Right renal cortex interstitium (tissue), 3 donors: ENCODE measurements at regions not wholly inside any gene's neighbourhood (a gene's known extent, or its start where the extent isn't known, plus 50 kb on each side); places are given as distances from the start of the nearest gene placed in this dataset.
A peak's percentile ranks its signal among the peaks of the same experiment; 100 is the strongest.

Experiments used
- DNase-seq, 3 donors: peaks; one replicate each; pipeline ENCODE4 v3.0.0-alpha.2; 2013; ENCODE audit warnings: low read depth in 3 of 3, low spot score in 2 of 3

GRCh38 chr15:69505956-69506556 is 53.4 kb downstream of the RPLP1 start:
- no peak for DNase-seq

- no peak for DNase-seq
Observed at GRCh38 chr15:69508659-69509058, 56.0 kb downstream of the RPLP1 start.

DNA sequence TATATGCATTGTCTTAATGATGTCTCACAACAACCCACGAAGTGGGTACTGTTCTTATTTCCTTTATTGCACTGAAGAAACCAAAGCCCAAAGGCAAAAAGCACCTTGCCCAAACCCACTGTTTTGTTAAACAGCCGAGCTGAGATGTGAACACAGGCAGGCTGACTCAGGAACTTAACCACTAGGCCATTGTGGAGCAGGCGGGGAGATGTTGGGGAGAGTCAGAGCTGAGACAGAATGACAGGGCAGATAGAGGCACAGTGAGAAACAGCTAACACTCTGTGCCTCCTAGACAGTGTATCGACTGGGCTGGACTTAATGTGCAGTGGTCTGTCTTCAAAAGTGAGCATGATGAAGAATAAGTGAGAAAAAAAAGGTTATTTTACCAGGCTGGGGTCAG is 56.5 kb downstream of the RPLP1 start:
- no peak for DNase-seq

GRCh38 chr15:69510556-69510955 is 57.9 kb downstream of the RPLP1 start:
- no peak for DNase-seq

GRCh38 chr15:69511015-69511414 is 58.4 kb downstream of the RPLP1 start:
- no peak for DNase-seq

GRCh38 chr15:69511716-69512340 is 59.2 kb downstream of the RPLP1 start:
- no peak for DNase-seq

GRCh38 chr15:69513450-69513960 is 60.9 kb downstream of the RPLP1 start:
- no peak for DNase-seq

- DNase-seq, result no peak
Observed at GRCh38 chr15:69513986-69514385, 61.4 kb downstream of the RPLP1 start.

DNA sequence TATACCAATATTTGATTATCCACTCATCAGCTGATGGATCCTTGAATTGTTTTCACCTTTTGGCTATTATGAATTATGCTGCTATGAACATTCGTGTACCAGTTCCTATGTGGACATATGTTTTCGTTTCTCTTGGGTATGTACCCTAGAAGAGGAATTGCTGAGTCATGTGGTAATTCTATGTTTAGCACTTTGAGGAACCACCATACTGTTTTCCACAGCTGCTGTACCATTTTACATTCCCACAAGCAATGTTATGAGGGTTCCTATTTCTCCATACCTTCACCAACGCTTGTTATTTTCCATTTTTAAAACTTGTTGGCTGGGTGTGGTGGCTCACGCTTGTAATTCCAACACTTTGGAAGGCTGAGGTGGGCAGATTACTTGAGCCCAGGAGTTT is 62.9 kb downstream of the RPLP1 start:
- no peak for DNase-seq

- DNase-seq, result no peak
Observed at GRCh38 chr15:69515926-69516325, 63.3 kb downstream of the RPLP1 start.

GRCh38 chr15:69517052-69517451 is 64.4 kb downstream of the RPLP1 start:
- DNase-seq, result no peak

- DNase-seq, result no peak
Observed at GRCh38 chr15:69518806-69519205, 66.2 kb downstream of the RPLP1 start.

DNA sequence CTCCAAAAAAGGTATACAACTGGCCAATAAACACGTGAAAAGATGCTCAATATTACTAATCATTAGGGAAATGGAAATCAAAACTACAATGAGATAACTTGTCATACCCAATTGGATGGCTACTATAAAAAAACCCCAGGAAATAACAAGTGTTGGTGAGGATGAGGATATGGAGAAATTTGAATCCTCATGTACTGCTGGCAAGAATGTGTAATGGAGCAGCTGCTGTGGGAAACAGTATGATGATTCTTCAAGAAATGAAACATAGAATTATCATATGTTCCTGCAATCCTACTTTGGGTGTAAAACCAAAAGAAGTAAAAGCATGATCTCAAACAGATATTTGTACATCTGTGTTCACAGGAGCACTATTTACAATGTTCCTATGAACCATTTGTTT is 67.4 kb downstream of the RPLP1 start:
- no peak for DNase-seq

DNA sequence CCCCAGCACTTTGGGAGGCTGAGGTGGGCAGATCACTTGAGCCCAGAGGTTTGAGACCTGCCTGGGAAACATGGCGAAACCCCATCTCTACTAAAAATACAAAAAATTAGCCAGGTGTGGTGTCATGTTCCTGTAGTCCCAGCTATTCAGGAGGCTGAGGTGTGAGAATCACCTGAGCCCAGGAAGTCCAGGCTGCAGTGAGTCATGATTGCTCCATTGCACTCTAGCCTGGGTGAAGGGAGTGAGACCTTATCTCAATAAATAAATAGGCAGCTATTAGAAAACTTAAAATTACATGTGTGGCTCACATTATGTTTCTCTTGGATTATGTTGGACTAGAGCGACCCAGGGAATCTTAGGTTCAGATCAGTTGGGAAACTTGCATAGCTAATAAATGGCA is 69.7 kb downstream of the RPLP1 start:
- DNase-seq, result no peak

- peak; percentile 52 to 80 (median 69) for DNase-seq
Observed at GRCh38 chr15:69523010-69524001, 70.7 kb downstream of the RPLP1 start.

DNA sequence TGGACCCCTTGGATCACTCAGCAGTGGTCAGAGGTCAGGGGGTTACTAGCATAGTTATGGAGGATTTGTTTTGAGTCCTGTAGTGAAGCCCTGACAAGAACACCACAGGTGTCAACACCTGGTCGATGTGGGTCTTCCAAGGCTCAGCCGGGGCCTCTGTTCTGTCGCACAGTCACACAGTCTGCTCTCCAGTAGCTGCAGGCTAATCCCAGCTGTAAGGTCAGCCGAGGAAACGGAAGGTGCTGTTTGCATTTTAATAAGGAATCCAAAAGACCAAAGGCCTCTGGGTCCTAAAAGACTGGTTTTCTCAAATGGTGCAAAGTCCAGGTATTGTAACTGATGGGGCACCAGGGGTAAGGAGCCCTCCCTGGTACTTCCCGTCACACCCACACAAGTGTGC is 71.7 kb downstream of the RPLP1 start:
- no peak for DNase-seq

DNA sequence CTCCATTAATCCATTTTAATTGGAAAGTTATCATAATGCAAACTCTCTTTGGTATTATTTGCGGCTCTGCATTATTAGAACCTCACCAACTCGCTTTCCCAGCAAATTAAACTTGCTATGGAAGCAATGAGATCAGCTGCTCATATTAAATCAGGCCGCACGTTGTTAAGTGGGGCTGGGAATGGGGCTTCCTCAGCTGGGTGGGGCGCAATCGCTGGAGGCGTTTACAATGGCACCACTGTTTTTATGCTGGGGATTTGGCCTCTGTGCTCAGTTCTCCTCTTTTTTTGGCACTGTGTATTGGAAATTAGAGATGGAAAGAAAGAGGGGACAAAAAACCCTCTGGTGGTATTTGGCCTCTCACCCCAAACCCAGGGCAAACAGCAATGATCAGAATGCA is 72.2 kb downstream of the RPLP1 start:
- DNase-seq, result no peak

- no peak for DNase-seq
Observed at GRCh38 chr15:69525543-69525942, 72.9 kb downstream of the RPLP1 start.

GRCh38 chr15:69526081-69527061 is 73.8 kb downstream of the RPLP1 start:
- DNase-seq, result no peak

DNA sequence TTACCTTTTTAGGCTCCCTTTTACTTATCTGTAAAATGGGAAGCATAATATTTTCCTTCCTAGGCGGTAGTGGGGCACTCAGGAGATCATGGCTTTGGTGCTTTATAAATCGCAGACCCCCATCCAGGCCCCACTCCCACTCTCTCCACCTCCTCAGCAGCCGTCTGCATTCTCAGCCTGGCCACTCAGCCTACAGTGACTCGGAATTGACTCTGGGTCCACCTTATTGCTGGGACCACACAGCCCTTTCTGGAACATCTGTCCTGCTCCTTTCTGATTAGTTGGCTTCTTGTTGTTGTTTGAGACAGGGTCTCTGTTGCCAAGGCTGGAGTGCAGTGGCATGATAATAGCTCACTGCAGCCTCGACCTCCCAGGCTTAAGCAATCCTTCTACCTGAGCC is 76.5 kb downstream of the RPLP1 start:
- DNase-seq, result no peak
